Activated T-cell treated with anti-CD3 and anti-CD28 coated beads for 48 hours (primary cell): ENCODE measurements at regions not wholly inside any gene's neighbourhood (a gene's known extent, or its start where the extent isn't known, plus 50 kb on each side); places are given as distances from the start of the nearest gene placed in this dataset.
"Not testable (repeated sequence)": the region's sequence is repeated elsewhere in the genome, so short reads cannot be mapped to it uniquely, and the experiment has no call there.

ENCODE experiments used
- DNase-seq: peaks from one replicate; pipeline ENCODE4 v3.0.0-alpha.2; 2020; ENCODE audit warnings: low read depth

GRCh38 chr3:169029674-169030285 is 633.7 kb downstream of the MECOM start:
- DNase-seq, result no peak

- DNase-seq, result no peak
Measured at GRCh38 chr3:169028716-169029115, 634.8 kb downstream of the MECOM start.

DNA sequence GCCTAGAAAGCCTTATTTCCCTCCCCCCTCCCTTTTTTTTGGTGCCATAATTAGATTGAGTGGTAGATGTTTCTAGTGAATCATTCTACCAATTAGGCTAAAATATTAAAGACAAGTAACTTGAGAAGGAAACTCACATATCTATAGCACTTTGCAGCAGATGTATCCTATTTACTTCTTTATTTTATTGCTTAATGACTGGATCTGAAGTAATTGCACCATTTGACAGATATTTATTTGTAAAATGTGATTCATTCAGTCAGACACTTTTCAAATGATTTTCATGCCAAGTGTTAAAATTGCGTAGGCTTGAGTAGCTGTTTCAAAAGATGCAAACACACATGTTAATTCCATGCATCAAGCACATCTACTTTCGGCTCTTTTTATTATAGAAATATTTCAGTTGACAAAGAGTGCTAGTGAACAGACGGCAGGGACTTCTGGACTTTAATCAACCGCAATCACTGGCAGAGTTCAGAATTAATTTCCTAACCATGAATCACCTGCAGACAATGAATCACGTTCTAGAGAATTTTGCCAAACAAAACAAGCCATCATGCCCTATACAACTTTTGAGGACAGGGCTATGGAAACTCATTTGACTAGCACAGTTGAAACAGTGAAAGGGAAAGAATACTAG is 636.8 kb downstream of the MECOM start:
- DNase-seq, result no peak

DNA sequence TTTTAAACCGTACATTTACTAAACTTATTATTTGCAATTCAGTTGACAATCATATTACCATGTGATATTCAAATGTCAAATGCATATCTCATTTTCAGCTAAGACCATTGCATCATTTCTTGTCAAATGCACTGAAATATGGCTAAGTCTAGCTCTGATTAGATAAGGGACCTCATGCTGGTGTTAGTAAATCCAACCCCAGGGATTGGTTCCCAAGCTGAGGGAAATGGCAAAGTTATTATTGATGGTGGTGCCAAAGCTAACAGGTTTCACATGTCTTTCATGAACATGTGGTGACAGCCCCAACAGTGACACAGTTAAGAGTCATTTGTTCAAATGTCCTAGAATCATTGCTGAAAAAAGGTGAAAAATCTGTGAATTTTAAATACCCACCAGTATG is 641.1 kb downstream of the MECOM start:
- no peak for DNase-seq

GRCh38 chr3:169020371-169020770 is 643.1 kb downstream of the MECOM start:
- no peak for DNase-seq

GRCh38 chr3:169009453-169009852 is 654.1 kb downstream of the MECOM start:
- no peak for DNase-seq

- DNase-seq, result no peak
Measured at GRCh38 chr3:169008776-169009358, 654.6 kb downstream of the MECOM start.

DNA sequence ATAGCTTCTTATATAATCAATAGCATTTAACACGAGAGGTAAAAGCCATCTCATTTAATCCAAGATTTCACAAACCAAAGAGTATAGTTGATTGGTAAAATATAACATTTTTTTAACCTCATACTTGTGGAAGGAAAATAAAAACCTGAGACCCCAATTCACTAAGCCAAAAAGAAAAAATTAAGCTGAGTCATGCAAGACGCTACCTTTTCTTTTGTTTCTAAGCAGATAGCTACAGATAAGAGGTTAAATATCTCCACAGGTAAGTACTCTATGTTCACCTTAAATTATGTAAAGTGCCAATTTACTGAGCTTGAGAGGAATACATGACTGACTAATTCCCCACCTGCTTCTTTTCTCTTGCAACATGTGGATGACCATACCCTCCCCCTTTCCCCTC is 656.4 kb downstream of the MECOM start:
- no peak for DNase-seq

DNA sequence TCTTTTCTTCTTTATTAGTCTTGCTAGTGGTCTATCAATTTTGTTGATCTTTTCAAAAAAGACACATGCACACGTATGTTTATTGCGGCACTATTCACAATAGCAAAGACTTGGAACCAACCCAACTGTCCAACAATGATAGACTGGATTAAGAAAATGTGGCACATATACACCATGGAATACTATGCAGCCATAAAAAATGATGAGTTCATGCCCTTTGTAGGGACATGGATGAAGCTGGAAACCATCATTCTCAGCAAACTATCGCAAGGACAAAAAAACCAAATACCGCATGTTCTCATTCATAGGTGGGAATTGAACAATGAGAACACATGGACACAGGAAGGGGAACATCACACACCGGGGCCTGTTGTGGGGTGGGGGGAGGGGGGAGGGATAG is 657.1 kb downstream of the MECOM start:
- not testable (repeated sequence) for DNase-seq

DNA sequence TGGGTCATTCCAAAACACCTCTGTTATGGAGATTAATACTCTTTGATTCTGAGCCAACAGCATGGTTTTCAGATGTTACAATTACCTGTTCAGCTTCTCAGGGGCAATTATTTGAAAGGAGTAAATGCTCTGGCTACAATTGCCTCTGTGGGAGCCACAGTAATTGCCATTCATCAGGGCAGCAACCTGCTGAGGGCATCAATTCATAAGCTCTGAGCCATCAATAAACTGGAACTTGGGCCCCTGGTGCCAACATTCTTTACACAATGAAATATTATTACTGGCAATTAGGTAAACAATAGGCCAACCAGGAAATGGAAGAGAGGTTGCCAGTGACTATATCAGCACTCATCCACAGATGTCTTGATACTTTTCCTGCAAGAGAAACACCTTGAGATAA is 660.8 kb downstream of the MECOM start:
- no peak for DNase-seq

- no peak for DNase-seq
Measured at GRCh38 chr3:168998792-168999191, 664.7 kb downstream of the MECOM start.

DNA sequence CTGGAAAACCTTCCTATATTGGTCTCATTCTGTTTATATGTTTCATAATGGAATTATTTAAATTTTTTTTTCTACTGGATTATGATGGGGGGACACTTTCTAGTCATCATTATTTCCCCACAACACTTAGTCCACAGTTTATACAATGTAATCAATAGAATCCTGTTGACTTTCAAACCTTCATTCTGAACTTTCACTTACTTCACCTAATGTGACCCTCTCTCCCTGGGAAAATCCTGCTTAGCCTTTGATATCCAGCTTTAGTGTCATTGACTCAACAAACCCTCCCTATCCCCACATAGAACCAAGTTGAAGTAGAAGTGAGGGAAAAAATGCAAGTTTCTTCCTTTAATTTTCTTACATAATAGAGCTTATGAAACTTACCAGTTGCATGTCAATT is 666.0 kb downstream of the MECOM start:
- no peak for DNase-seq

DNA sequence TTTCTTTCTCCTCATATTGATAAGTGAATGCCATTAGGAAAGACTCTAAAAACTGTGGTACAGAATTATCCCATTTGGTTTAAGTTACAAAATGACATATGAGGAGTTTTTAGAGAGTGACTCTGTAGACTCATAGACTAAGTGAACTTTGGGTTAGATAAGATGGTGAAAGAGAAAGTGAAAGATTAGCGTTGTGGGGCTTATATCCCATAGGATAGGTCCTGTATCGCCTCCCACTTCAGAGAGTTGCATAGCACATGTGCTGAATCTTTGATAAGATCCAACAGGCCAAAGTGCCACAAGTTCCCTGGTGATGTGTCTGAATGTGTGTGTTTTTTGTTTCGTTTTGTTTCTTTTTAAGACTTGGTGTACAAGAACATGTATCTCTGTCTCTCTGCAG is 666.9 kb downstream of the MECOM start:
- no peak for DNase-seq

GRCh38 chr3:168995129-168995528 is 668.4 kb downstream of the MECOM start:
- DNase-seq, result no peak

GRCh38 chr3:168991803-168992202 is 671.7 kb downstream of the MECOM start:
- no peak for DNase-seq

DNA sequence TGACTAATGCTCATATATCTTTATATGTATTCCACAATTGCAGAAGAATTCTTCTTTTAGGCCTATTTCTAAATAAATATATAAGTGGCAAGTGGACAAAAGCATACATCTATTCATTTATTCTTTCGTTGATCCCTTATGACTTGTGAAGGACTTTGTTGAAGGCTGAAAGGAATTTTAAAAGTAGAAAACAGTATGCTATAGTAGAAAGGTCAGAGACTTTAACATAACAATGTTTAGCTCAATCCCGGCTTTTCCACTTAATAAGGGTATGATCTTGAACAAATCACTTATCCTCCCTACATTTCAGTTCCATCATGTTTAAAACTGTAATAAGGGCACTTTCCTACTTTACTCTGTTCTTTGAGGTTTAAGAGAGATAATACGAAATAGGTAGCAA is 672.9 kb downstream of the MECOM start:
- no peak for DNase-seq

- no peak for DNase-seq
Measured at GRCh38 chr3:168990134-168990533, 673.4 kb downstream of the MECOM start.

DNA sequence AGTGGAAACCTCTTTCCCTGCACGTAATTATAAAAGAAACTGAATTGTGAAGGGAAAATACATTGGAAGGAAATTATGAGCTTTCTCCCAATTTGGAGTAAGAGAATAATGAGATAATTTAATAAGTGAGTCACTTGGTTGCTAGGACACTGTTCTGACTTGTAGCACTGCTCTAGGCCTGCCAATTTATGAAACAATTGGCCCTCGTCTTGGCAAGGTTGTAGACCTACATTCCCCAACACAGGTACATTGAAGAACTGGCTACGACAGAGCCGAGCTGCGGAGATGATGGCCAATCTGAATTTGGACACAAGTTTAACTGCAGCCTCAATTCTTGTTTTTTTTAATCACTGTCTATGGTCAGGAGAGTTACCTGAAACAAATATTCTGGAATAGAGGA is 674.1 kb downstream of the MECOM start:
- no peak for DNase-seq

DNA sequence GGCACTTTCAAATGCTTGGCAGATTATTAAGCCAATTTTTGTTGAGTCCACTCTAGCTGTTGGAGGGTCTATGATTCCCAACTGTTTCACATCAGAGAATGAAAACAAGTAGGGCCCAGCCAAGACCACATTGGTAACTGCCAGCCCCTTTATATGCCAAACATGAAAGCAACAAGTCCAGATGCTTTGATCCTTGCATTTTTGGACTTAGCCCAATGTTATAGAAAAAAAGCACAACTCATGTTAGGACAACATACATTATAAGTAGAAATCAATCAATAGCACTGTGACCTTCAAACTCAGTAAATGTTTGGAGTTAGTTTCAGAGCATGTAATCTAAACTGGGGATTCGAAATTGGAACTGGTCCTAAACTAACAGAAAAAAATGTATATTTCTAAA is 674.7 kb downstream of the MECOM start:
- DNase-seq, result no peak

DNA sequence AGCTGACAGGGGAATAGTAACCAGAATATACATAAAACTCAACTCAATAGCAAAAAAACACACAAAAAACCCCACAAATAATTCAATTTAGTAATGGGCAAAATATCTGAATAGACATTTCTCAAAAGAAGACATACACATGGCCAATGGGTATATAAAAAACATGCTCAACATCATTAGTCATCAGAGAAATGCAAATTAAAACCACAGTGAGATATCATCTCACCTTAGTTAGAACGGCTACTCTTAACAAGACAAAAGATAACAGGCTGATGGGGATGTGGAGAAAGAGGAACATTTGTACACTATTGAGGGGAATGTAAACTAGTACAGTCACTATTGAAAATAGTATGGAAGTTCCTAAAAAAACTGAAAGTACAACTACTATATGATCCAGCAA is 678.6 kb downstream of the MECOM start:
- no peak for DNase-seq

DNA sequence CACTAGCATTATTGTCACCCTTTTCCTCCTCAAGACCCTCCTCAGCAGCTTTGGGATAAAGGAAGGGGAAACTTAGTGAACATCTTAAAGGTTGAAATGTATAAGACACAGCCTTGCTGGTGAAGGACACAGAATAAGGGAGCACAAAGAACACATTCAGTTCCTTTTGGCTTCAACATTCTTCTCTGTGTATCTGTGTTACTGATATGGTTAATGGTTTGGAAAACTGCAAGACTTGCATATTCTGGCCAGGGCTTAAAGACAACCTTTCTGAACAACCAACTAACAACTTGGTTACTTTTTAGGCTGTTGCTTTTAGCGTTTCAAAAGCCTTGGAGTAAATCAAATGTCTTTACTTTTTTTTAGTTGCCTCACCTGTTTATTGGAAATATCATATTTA is 680.5 kb downstream of the MECOM start:
- no peak for DNase-seq

DNA sequence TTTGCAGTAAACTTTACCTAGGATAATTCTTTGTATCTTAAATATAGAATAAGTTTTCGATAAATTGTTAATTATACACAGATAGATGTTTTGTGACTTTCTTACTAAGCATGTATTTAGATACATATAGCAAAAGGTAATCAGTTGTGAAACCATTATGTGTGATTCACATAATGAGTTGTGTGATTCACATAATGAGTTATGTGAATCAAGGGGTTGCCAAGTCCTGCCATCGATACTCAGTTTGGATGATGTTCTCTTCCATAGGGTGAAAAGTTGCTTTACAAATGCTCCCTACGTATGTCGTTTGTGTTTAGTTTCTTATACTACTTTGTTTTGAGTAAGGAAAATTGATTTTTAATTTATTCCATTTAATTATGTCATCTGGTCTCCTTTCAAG is 682.1 kb downstream of the MECOM start:
- DNase-seq, result no peak

- no peak for DNase-seq
Measured at GRCh38 chr3:168977716-168978374, 685.7 kb downstream of the MECOM start.
